ENCODE measurements at regions not wholly inside any gene's neighbourhood (a gene's known extent, or its start where the extent isn't known, plus 50 kb on each side); places are given as distances from the start of the nearest gene placed in this dataset.
A peak's percentile ranks its signal among the peaks of the same experiment; 100 is the strongest.

- ATAC-seq (peak; percentile 44; the same call in 1 of the 2 replicates), DNase-seq (ENCODE audit: low spot score) (no peak)
- no peak for TF ChIP-seq CREM (CRISPR knock-in tag; IDR thresholded peaks at IDR 0.05)
- TF ChIP-seq, protein P1, sequence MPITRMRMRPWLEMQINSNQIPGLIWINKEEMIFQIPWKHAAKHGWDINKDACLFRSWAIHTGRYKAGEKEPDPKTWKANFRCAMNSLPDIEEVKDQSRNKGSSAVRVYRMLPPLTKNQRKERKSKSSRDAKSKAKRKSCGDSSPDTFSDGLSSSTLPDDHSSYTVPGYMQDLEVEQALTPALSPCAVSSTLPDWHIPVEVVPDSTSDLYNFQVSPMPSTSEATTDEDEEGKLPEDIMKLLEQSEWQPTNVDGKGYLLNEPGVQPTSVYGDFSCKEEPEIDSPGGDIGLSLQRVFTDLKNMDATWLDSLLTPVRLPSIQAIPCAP (CRISPR knock-in tag; IDR thresholded peaks at IDR 0.05): no peak
- TF ChIP-seq USF1 (CRISPR knock-in tag; IDR thresholded peaks at IDR 0.05): no peak
- TF ChIP-seq IRF2 (CRISPR knock-in tag; IDR thresholded peaks at IDR 0.05; ENCODE audit: borderline replicate concordance, low read depth): no peak
- no peaks in the 10 kb centered on the region for H3K36me3 Mint-ChIP-seq
- CTCF ChIA-PET: no interaction called here
- peaks cover 23% of the 10 kb centered on the region for H3K4me1 Mint-ChIP-seq
- no peak overlapping the region for H3K4me3 Mint-ChIP-seq
- no peaks in the 10 kb centered on the region; the same call in 1 of the 2 replicates for H3K27me3 Mint-ChIP-seq (ENCODE audit: low read depth)
- POLR2A ChIA-PET: no interaction called here
- H3K27ac Mint-ChIP-seq: no peak overlapping the region
- no peaks in the 10 kb centered on the region for H3K9me3 Mint-ChIP-seq
These were observed 234.6 kb downstream of the SLITRK6 start for GRCh38 chr13:85564598-85564997.

- POLR2A ChIA-PET: no interaction called here
- H3K4me3 Mint-ChIP-seq: no peak overlapping the region
- no peaks in the 10 kb centered on the region for H3K36me3 Mint-ChIP-seq
- peaks cover 13% of the 10 kb centered on the region for H3K4me1 Mint-ChIP-seq
- H3K27ac Mint-ChIP-seq: no peak overlapping the region
- DNase-seq (ENCODE audit: low spot score): no peak
- no peak for TF ChIP-seq TEAD4 (CRISPR knock-in tag; IDR thresholded peaks at IDR 0.05)
- no peak for TF ChIP-seq MXD4 (CRISPR knock-in tag; IDR thresholded peaks at IDR 0.05; ENCODE audit: borderline replicate concordance)
- TF ChIP-seq NFATC4 (CRISPR knock-in tag; IDR thresholded peaks at IDR 0.05): no peak
- no peak for TF ChIP-seq FOXP4 (CRISPR knock-in tag; IDR thresholded peaks at IDR 0.05)
- no peak for TF ChIP-seq FOXP1 (CRISPR knock-in tag; IDR thresholded peaks at IDR 0.05; ENCODE audit: borderline replicate concordance)
- H3K27me3 Mint-ChIP-seq (ENCODE audit: low read depth): no peaks in the 10 kb centered on the region
- CTCF ChIA-PET: no interaction called here
- ATAC-seq: no peak
- no peaks in the 10 kb centered on the region for H3K9me3 Mint-ChIP-seq
These were observed 236.9 kb downstream of the SLITRK6 start for GRCh38 chr13:85562282-85562681.

- ChIA-PET CTCF (no interaction called here), POLR2A (no interaction called here)
- Mint-ChIP-seq H3K9me3 (no peaks in the 10 kb centered on the region), H3K4me3 (no peak overlapping the region), H3K27me3 (ENCODE audit: low read depth) (no peaks in the 10 kb centered on the region), H3K36me3 (no peaks in the 10 kb centered on the region), H3K27ac (no peak overlapping the region), H3K4me1 (no peaks in the 10 kb centered on the region; the same call in 1 of the 2 replicates)
- DNase-seq (ENCODE audit: low spot score) (no peak), ATAC-seq (no peak)
- no peak for TF ChIP-seq ATF6 (CRISPR knock-in tag; IDR thresholded peaks at IDR 0.05)
- no peak for TF ChIP-seq ATF1 (CRISPR knock-in tag; IDR thresholded peaks at IDR 0.05)
- TF ChIP-seq GTF2I (CRISPR knock-in tag; conservative IDR thresholded peaks at IDR 0.05): no peak
- TF ChIP-seq, protein P2, sequence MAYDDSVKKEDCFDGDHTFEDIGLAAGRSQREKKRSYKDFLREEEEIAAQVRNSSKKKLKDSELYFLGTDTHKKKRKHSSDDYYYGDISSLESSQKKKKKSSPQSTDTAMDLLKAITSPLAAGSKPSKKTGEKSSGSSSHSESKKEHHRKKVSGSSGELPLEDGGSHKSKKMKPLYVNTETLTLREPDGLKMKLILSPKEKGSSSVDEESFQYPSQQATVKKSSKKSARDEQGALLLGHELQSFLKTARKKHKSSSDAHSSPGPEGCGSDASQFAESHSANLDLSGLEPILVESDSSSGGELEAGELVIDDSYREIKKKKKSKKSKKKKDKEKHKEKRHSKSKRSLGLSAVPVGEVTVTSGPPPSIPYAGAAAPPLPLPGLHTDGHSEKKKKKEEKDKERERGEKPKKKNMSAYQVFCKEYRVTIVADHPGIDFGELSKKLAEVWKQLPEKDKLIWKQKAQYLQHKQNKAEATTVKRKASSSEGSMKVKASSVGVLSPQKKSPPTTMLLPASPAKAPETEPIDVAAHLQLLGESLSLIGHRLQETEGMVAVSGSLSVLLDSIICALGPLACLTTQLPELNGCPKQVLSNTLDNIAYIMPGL (CRISPR knock-in tag; IDR thresholded peaks at IDR 0.05): no peak
- no peak for TF ChIP-seq USF1 (CRISPR knock-in tag; IDR thresholded peaks at IDR 0.05)
- TF ChIP-seq FOXJ3 (CRISPR knock-in tag; IDR thresholded peaks at IDR 0.05; ENCODE audit: borderline replicate concordance): no peak
- no peak for TF ChIP-seq CBFB (CRISPR knock-in tag; IDR thresholded peaks at IDR 0.05; ENCODE audit: low read depth)
- no peak for TF ChIP-seq HMGA2 (CRISPR knock-in tag; IDR thresholded peaks at IDR 0.05)
- TF ChIP-seq ZNF416 (CRISPR knock-in tag; IDR thresholded peaks at IDR 0.05): no peak
- TF ChIP-seq, protein P3, sequence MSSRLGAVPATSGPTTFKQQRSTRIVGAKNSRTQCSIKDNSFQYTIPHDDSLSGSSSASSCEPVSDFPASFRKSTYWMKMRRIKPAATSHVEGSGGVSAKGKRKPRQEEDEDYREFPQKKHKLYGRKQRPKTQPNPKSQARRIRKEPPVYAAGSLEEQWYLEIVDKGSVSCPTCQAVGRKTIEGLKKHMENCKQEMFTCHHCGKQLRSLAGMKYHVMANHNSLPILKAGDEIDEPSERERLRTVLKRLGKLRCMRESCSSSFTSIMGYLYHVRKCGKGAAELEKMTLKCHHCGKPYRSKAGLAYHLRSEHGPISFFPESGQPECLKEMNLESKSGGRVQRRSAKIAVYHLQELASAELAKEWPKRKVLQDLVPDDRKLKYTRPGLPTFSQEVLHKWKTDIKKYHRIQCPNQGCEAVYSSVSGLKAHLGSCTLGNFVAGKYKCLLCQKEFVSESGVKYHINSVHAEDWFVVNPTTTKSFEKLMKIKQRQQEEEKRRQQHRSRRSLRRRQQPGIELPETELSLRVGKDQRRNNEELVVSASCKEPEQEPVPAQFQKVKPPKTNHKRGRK (CRISPR knock-in tag; IDR thresholded peaks at IDR 0.05; ENCODE audit: borderline replicate concordance): no peak
- TF ChIP-seq, protein P4, sequence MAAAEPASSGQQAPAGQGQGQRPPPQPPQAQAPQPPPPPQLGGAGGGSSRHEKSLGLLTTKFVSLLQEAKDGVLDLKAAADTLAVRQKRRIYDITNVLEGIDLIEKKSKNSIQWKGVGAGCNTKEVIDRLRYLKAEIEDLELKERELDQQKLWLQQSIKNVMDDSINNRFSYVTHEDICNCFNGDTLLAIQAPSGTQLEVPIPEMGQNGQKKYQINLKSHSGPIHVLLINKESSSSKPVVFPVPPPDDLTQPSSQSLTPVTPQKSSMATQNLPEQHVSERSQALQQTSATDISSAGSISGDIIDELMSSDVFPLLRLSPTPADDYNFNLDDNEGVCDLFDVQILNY (CRISPR knock-in tag; IDR thresholded peaks at IDR 0.05): no peak
- no peak for TF ChIP-seq TEAD4 (CRISPR knock-in tag; IDR thresholded peaks at IDR 0.05)
These were observed 241.3 kb downstream of the SLITRK6 start for GRCh38 chr13:85557691-85558467.
